ENCODE measurements at regions not wholly inside any gene's neighbourhood (a gene's known extent, or its start where the extent isn't known, plus 50 kb on each side); places are given as distances from the start of the nearest gene placed in this dataset.
"Not testable (repeated sequence)": the region's sequence is repeated elsewhere in the genome, so short reads cannot be mapped to it uniquely, and the experiment has no call there.

DNA sequence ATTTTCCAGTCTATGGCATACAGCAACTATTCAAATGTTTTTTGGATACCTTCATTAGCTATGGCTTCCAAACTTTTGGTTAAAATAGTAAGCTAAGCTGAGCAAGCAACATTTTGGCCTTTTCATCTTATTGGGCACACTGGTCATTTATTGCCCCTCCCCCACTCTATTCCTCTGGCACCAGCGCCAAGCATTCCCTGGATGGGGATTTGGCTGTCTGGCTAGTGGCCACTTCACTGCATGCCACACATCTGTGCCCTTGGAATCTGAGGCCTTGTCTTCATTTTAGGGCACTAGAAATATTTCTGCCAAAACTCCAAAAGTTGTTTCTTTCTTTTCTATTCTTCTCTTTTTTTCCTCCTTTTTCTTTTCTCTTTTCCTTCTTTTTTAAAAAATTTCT lies 305.8 kb upstream of the POTED start:
- DNase-seq (ENCODE audit: low read depth in 1 of 2, low spot score in 1 of 2); in situ Hi-C loops (cut with HindIII; ENCODE audit: low pct_unique_long_range_greater_than_20kb, low sequenced_read_pairs): not testable (repeated sequence)

- DNase-seq (ENCODE audit: low read depth in 1 of 2, low spot score in 1 of 2); in situ Hi-C loops (cut with HindIII; ENCODE audit: low pct_unique_long_range_greater_than_20kb, low sequenced_read_pairs): not testable (repeated sequence)
These were observed 304.7 kb upstream of the POTED start for GRCh38 chr21:13304901-13305300.

DNA sequence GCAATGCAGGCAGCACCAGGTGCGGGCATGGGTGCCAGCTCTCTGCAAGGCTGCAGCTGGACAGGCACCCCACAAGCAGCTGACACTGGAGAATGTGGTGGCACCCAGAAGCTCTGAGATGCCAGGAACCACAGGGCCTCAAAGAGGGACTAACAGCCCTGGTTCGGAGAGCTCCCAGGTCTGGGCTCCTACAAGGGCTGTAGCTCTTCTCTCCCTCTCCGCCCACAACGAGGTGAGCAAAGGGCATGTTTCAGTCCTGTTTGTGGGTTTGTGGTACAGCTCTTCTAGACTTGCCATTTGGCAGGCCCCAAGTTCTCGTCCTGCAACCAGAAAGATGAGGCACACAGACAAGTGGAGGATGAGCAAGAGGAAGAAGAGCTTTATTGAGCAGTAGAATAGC lies 299.5 kb upstream of the POTED start:
- in situ Hi-C loops (cut with HindIII; ENCODE audit: low pct_unique_long_range_greater_than_20kb, low sequenced_read_pairs); DNase-seq (ENCODE audit: low read depth in 1 of 2, low spot score in 1 of 2): not testable (repeated sequence)

GRCh38 chr21:13310570-13311524 lies 298.7 kb upstream of the POTED start:
- in situ Hi-C loops (cut with HindIII; ENCODE audit: low pct_unique_long_range_greater_than_20kb, low sequenced_read_pairs): not testable (repeated sequence)

DNA sequence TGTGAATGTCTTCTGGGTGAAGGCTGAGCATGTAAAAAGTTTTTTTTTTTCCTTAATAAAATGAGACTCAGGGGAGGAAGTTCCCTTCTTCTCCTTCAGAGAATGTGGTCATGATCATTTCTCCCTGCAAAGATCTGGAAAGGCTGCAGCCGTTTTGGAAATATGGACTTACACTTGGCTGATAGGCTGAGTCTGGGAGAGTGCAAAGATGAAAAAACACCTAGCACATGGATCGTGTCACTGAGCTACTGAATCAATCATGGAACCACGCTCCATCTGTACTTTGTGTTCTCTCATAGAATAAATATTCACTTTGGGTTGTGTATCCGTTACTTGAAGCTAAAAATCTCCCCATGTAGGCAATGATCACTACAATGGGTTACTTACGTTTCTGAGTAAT lies 290.9 kb upstream of the POTED start:
- in situ Hi-C loops (cut with HindIII; ENCODE audit: low pct_unique_long_range_greater_than_20kb, low sequenced_read_pairs): not testable (repeated sequence)

More at GRCh38 chr21:13310570-13311524, 298.7 kb upstream of the POTED start:
- DNase-seq (ENCODE audit: low read depth in 1 of 2, low spot score in 1 of 2): peak in 1 of 2 experiments; percentile 43

DNA sequence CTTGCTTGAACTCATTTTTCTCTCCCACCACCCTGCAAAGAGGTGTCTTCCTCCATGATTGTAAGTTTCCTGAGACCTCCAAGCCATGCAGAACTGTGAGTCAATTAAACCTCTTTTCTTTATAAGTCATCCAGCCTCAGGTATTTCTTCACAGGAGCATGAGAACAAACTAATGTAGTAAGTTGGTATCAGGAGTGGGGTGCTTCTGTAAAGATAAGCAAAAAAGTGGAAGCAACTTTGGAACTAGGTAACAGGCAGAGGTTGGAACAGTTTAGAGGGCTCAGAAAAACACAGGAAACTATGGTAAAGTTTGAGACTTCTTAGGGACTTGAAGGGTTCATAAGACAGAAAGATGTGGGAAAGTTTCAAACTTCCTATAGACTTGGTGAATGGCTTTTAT lies 287.7 kb upstream of the POTED start:
- DNase-seq (ENCODE audit: low read depth in 1 of 2, low spot score in 1 of 2); in situ Hi-C loops (cut with HindIII; ENCODE audit: low pct_unique_long_range_greater_than_20kb, low sequenced_read_pairs): not testable (repeated sequence)

More for the DNA sequence above, 290.9 kb upstream of the POTED start:
- not testable (repeated sequence) for DNase-seq (ENCODE audit: low read depth in 1 of 2, low spot score in 1 of 2)

- DNase-seq (ENCODE audit: low read depth in 1 of 2, low spot score in 1 of 2); in situ Hi-C loops (cut with HindIII; ENCODE audit: low pct_unique_long_range_greater_than_20kb, low sequenced_read_pairs): not testable (repeated sequence)
These were observed 268.8 kb upstream of the POTED start for GRCh38 chr21:13340670-13341234.

- in situ Hi-C loops (cut with HindIII; ENCODE audit: low pct_unique_long_range_greater_than_20kb, low sequenced_read_pairs): not testable (repeated sequence)
- peak in 1 of 2 experiments; percentile 54 for DNase-seq (ENCODE audit: low read depth in 1 of 2, low spot score in 1 of 2)
These were observed 258.1 kb upstream of the POTED start for GRCh38 chr21:13351521-13351920.

- in situ Hi-C loops (cut with HindIII; ENCODE audit: low pct_unique_long_range_greater_than_20kb, low sequenced_read_pairs); DNase-seq (ENCODE audit: low read depth in 1 of 2, low spot score in 1 of 2): not testable (repeated sequence)
These were observed 249.4 kb upstream of the POTED start for GRCh38 chr21:13360175-13360574.

GRCh38 chr21:13368200-13368599 lies 241.4 kb upstream of the POTED start:
- in situ Hi-C loops (cut with HindIII; ENCODE audit: low pct_unique_long_range_greater_than_20kb, low sequenced_read_pairs): no loop called here
- no peak for TF ChIP-seq JUND (IDR thresholded peaks at IDR 0.05; ENCODE audit: low read depth)
- no peak for DNase-seq (ENCODE audit: low read depth in 1 of 2, low spot score in 1 of 2)

GRCh38 chr21:13372721-13373120 lies 236.9 kb upstream of the POTED start:
- DNase-seq (ENCODE audit: low read depth in 1 of 2, low spot score in 1 of 2); in situ Hi-C loops (cut with HindIII; ENCODE audit: low pct_unique_long_range_greater_than_20kb, low sequenced_read_pairs): not testable (repeated sequence)

GRCh38 chr21:13378943-13379342 lies 230.6 kb upstream of the POTED start:
- DNase-seq (ENCODE audit: low read depth in 1 of 2, low spot score in 1 of 2); in situ Hi-C loops (cut with HindIII; ENCODE audit: low pct_unique_long_range_greater_than_20kb, low sequenced_read_pairs): not testable (repeated sequence)

DNA sequence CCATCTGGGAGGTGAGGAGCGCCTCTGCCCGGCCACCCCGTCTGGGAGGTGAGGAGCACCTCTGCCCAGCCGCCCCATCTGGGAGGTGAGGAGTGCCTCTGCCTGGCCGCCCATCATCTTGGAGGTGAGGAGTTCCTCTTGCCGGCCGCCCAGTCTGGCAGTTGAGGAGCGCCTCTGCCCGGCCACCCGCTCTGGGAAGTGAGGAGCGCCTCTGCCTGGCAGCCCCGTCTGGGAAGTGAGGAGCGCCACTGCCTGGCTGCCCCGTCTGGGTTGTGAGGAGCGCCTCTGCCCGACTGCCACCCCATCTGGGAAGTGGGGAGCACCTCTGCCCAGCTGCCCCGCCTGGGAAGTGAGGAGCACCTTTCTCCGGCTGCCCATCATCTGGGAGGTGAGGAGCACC lies 230.0 kb upstream of the POTED start:
- DNase-seq (ENCODE audit: low read depth in 1 of 2, low spot score in 1 of 2); in situ Hi-C loops (cut with HindIII; ENCODE audit: low pct_unique_long_range_greater_than_20kb, low sequenced_read_pairs): not testable (repeated sequence)

- in situ Hi-C loops (cut with HindIII; ENCODE audit: low pct_unique_long_range_greater_than_20kb, low sequenced_read_pairs): not testable (repeated sequence)
These were observed 229.0 kb upstream of the POTED start for GRCh38 chr21:13380561-13380960.

DNA sequence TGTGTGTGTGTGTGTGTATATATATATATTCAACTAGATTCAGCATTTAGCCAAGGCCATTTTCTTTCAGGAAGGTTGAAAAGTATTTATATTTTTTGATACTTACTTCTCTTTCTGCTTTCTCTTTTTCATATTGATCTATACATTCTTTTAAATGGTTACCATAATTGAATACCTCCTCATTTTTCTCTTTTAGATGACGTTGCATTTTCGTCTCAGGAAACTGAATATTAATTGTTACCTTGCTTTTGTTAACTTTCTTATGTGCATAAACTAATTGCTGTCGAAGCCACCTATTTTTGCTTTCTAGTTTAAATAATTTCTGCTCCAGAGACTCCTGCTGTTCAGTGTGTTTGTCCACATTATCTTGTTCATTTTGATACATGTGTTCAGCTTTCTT lies 225.4 kb upstream of the POTED start:
- DNase-seq (ENCODE audit: low read depth in 1 of 2, low spot score in 1 of 2); in situ Hi-C loops (cut with HindIII; ENCODE audit: low pct_unique_long_range_greater_than_20kb, low sequenced_read_pairs): not testable (repeated sequence)

More at GRCh38 chr21:13380561-13380960, 229.0 kb upstream of the POTED start:
- not testable (repeated sequence) for DNase-seq (ENCODE audit: low read depth in 1 of 2, low spot score in 1 of 2)

GRCh38 chr21:13409184-13409583 lies 200.4 kb upstream of the POTED start:
- DNase-seq (ENCODE audit: low read depth in 1 of 2, low spot score in 1 of 2); in situ Hi-C loops (cut with HindIII; ENCODE audit: low pct_unique_long_range_greater_than_20kb, low sequenced_read_pairs): not testable (repeated sequence)

DNA sequence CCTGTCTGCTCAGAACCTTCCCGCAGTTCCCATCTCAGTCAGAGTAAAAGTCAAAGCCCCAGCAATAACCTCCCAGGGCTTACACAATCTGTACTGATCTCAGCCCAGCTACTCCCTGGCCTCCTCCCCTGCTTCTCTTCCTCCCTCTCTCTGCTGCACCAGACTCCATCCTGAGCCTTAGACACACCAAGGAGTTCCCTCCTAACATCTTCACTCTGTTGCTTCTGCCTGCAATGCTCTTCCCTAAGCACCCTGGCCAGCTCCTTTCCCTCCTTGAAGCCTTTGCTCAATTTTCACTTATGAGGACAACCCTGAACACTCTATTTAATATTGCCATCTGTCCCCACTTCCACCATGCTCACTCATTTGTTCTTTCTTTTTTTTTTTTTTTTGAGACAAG lies 173.7 kb upstream of the POTED start:
- DNase-seq (ENCODE audit: low read depth in 1 of 2, low spot score in 1 of 2): peak in 1 of 2 experiments; percentile 44
- in situ Hi-C loops (cut with HindIII; ENCODE audit: low pct_unique_long_range_greater_than_20kb, low sequenced_read_pairs): not testable (repeated sequence)

- DNase-seq (ENCODE audit: low read depth in 1 of 2, low spot score in 1 of 2); in situ Hi-C loops (cut with HindIII; ENCODE audit: low pct_unique_long_range_greater_than_20kb, low sequenced_read_pairs): not testable (repeated sequence)
These were observed 161.8 kb upstream of the POTED start for GRCh38 chr21:13447767-13448166.

Data from T47D (cell line).